T47D (cell line): ENCODE measurements at regions not wholly inside any gene's neighbourhood (a gene's known extent, or its start where the extent isn't known, plus 50 kb on each side); places are given as distances from the start of the nearest gene placed in this dataset.

ENCODE experiments used
- DNase-seq, 2 experiments: peaks; one replicate each; pipeline versions ENCODE4 v3.0.0 to v3.0.0-alpha.2; 2011 to 2012; ENCODE audit warnings: low read depth in 1 of 2, low spot score in 1 of 2
- JUND ChIP-seq: IDR thresholded peaks from 2 replicates; pipeline ENCODE4 v1.6.1; 2012; ENCODE audit warnings: low read depth
- in situ Hi-C: cut with HindIII; loops from 2 replicates; pipeline ENCODE4 v1.10.0; 2016; ENCODE audit warnings: low sequenced_read_pairs, low pct_unique_long_range_greater_than_20kb

DNA sequence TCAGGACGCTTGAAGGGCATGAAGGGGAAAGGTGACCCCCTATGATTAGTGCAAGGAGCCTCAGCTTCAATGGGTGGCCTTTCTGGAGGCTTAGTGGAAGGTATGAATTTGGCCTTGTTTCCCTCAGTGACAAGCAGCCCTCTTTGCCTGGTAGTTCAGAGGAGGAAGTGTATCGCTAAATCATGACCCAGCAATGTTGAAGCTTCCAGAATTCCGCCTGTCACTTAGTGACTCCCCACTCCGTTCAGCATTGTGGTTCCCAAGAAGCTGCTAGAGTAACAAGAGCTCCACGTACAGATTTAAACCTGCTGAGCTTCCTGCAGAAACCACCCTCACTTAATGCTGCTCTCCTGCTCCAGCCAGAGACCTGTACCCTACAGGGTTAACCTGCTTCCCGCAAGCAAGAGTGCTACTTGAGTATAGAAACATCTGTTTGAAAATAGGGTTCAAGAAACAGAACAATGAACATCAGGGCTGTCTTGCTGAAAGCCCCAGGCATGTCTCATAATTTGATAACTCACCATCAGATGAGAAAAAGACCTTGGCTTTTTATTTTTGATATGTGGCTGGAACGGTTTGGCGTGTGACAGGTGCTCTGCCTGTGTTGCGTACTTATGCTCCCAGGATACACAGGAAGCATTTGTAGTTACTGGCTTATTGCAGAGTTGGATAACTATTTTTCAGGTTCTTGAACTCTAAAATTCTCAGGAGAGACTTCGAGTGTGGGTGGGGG lies 105.2 kb downstream of the UCHL1 start:
- in situ Hi-C loops, result no loop called here
- DNase-seq, result no peak
- no peak for TF ChIP-seq JUND

DNA sequence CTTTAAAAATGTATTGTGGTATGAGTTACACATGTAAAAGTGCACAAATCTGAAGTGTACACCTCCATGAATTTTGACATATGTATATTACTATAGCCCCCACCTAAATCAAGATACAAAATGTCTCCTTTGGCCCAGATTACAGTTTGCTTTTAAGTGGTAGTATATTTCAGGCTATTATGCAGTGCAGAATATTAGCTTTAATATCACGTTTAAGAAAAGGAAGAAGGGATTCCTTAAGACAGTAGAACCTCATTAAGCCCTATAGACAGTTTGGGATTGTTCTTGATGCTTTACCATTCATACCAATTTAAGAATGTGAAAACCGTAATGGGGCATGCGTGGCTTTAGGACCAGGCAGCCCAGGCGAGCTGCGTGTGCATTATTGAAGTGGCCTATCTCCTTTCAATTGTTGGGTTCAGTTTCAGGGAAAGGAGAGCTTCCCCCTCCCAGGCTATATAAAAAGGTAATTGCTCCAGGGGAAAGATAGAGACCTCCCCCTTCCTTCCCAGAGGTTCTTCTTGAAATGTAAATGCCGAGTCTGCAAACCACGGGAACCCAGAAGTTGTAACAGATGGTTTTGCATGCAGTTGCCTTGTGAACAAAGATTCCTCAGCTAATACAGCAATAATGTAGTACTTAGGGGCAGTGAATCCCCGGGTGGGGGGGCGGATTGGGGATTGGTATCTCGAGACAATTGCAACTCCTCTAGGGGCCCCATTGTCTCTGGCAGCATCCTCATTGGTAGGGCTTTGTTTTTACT lies 106.1 kb downstream of the UCHL1 start:
- in situ Hi-C loops, result no loop called here
- no peak for DNase-seq
- TF ChIP-seq JUND, result no peak

DNA sequence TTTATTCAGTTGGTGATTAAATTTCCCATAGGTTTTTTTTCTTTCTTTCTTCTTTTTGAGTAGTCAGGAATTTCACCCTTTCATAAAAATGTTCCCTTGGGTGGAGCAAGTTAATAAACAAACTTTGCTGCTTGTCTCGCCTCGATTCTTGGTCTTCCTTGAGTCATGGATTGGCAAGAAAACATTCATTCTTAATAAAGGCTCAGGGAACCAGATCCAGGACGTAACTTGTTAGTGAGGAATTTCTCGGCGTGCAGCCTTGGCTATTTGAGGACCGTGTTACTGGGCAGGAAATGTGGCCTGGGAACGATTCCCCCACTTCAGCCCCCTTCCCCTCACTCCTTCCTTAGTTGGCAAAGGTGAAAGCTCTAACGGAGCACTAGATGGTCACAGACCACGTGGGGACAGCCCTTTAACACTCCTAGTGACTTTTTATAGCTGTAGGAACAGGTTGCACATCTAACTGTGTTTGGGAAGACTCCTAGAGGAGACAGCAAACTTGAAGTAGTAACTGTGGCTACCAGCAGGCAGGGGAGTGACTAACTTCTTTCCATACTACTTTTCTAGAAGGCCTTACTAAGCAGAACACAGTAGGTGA lies 106.8 kb downstream of the UCHL1 start:
- DNase-seq, result no peak
- in situ Hi-C loops, result no loop called here
- no peak for TF ChIP-seq JUND

DNA sequence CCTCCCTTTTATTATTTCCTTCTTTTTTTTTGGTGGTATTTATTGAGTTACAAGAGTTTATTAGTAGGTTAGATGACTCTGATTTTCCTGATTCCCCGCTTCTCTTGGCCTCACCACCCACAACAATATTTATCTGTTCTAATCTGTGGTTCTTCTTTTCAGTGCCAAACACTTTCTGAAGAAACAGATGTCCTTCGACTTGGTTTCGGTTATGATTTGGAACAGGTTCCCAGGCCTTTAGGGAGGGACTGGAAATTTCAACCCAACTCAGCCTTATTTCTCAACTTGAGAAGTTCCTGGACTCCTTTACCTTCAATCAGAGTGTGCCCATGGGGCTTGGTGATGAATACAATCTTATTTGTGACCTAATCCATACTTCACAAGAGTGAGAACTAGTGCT lies 108.1 kb downstream of the UCHL1 start:
- DNase-seq, result no peak
- in situ Hi-C loops, result no loop called here
- TF ChIP-seq JUND, result no peak

DNA sequence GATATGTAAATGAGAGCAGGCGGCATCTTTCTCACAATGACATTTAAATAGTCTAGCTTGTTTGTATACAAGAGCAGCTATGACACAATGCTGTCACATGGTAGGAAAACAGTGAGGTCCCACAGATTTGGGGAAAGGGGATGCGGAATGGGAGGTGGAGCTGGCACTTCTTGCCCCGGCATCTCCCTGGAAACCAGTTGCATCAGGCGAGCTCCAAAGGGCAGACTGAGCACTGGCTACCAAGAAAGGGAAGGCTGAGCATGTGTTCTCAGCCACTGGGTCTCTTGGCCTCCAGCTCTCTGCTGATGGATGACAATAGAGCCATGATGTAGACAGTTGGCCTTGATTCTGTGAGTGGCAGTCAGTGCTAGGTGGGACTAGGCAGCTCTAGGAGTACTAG lies 109.0 kb downstream of the UCHL1 start:
- no peak for DNase-seq
- no peak for TF ChIP-seq JUND
- in situ Hi-C loops, result no loop called here

DNA sequence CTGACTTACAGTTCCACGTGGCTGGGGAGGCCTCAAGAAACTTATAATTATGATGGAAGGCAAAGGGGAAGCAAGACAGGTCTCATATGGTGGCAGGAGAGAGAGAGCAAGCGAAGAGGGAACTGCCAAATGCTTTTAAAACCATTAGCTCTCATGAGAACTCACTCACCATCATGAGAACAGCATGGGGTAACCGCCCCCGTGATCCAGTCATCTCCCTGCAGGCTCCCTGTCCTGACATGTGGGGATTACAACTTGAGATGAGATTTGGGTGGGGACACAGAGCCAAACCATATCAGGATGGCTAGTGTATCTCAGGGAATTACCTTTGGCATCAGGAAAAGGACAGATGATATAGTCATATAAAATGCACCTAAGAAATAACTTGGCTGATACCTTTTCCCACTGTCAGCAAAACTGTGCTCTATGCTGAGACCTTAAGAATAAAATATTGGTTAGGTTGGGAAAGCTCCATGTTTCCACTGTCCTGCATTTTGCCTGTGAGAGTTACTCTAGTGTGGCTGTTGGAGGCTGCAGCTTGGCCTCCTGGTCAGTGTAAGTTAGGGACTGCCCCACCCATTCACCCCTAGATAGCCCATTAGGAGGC lies 110.3 kb downstream of the UCHL1 start:
- TF ChIP-seq JUND, result no peak
- in situ Hi-C loops, result no loop called here
- DNase-seq, result no peak

DNA sequence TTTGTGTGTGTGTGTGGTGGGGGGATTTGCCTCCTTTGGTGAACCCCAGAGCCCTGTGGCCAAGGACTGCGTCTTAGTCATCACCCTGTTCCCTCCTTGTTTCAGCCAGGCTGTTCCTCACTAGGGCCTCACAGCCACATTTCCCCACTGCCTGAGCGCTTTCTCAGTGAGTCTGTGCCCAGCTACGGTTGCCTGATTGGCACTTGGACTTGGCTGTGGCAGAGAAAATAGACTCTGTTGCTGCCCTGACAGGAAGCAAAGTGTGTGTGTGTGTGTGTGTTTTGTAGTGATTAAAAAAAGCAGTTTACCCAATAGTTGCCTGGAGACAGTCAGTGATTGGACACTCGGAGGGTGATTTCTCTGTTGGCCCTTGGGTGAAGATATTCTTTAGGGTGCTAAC lies 113.0 kb downstream of the UCHL1 start:
- DNase-seq, result no peak
- in situ Hi-C loops, result no loop called here
- no peak for TF ChIP-seq JUND

DNA sequence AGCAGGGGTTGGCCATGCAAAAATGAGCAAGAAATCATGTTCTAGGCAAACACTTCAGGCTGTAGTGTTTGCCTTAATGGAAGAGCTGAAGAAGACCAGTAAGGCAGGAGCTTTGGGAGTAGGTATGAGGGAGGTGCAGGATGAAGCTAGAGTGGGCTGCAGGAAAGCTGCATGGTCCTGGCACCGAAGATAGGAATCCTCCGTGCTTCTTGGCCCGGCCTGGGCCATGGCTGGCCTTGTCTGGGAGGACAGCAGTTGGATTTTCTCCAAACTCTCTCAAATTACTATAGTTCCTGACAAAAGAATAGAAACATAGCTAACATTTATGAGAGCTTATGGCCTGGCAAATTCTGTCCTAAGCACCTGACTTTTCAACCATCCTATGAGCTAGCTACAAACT lies 116.5 kb downstream of the UCHL1 start:
- no peak for TF ChIP-seq JUND
- DNase-seq, result no peak
- in situ Hi-C loops, result no loop called here

DNA sequence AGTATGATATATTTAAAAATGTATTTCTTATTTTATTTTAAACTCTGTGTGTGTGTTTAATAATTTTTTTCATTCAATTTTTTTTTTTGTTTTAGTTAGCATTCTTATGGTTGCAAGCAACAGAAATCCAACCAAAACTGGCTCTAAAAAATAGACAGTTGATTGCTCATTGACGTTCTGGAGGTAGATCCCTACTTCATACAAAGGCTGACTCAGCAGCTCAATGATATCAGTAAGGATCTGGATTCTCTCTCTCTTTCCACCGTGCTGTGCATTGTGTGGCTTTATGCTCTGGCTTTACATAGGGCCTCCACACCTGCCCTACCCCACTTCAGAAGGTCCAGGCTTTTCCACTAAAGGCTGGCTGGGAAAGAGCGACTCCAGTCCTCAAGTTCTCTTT lies 117.8 kb downstream of the UCHL1 start:
- DNase-seq, result no peak
- in situ Hi-C loops, result no loop called here
- TF ChIP-seq JUND, result no peak

DNA sequence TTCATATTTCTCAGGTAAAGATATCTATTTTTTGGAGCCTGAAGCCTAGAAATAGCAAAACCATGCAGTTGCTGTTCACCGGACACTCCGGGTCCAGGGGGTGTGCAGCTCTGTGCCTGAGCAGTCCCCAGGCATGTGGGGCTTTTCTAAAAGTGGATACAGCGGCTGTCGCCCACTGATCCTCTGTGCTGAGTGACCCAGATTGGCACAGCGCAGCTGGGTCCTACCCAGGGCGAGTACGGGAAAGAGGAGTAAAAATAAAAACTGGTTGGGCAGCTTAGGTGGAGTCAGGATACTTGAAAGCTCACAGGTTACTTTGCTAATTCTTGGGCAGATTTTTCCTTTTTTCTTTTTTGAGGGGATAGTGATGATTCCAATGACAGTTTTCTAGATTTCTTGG lies 118.8 kb downstream of the UCHL1 start:
- in situ Hi-C loops, result no loop called here
- no peak for TF ChIP-seq JUND
- no peak for DNase-seq

DNA sequence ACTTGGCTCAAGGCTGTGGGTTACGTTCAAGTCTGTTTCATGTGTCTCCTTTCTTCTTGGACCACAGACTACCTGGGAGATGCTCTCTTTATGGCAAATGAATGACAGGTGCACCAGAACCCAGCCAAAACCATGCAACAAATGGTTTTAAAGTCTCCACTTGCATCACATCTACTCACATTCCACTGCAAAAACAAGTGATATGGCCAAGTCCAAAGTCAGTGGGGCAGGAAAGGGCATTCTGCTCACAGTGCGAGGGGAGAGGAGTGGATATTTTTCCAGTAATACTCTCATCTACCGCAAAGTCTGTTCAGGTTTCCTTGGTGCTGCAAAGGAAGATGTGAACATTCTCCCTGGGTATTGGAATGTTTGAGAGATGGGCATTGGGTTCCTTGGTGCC lies 120.5 kb downstream of the UCHL1 start:
- in situ Hi-C loops, result no loop called here
- no peak for DNase-seq
- no peak for TF ChIP-seq JUND

DNA sequence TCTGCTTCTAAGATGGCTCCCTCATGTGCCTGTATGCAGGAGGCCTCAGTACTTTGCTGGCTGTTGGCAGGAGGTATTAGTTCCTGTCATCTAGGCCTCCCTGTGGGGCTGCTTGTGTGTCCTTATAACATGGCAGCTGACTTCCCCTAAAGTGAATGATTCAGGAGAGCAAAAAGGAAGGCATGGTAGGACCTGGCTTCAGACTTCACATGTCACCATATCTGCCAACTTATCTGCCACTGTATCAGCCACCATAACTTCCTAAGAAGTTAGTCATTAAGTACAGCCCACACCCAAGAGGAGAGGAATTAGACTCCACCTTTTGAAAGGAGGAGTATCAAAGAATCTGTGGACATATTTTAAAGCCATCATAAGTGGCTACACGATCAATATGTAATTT lies 122.5 kb downstream of the UCHL1 start:
- DNase-seq, result no peak
- in situ Hi-C loops, result no loop called here
- no peak for TF ChIP-seq JUND

DNA sequence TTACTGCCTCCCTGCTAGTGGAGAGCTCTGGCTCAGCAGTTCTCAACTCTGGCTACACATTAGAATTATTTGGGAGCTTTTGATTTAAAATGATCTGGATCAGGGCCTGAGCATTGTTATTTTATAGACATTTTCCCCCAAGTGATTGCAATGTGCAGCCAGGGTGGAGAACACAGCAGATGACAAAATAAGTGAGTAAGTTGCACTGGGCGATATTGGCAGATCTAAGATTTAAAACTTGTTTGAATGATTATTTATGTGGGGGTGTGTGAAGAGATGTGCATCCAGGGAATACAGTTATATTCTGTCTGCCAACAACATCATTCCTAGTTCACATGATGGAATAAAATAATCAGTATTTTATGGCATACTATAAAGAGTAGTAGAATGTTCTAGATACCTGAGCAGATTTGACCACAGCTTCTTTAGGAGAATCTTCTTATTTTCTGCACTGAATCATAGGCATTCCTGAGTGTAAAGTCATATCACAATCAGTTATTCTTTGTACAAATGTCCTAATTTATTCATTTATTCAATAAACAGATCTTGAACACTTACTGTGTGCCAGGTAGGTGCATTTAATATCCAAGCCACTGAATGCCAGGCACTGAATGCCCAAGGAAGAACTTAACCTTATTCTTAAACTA lies 123.9 kb downstream of the UCHL1 start:
- TF ChIP-seq JUND, result no peak

More for the DNA sequence above, 123.9 kb downstream of the UCHL1 start:
- in situ Hi-C loops, result no loop called here
- DNase-seq, result no peak
